ENCODE measurements at regions not wholly inside any gene's neighbourhood (a gene's known extent, or its start where the extent isn't known, plus 50 kb on each side); places are given as distances from the start of the nearest gene placed in this dataset.
A peak's percentile ranks its signal among the peaks of the same experiment; 100 is the strongest.

DNA sequence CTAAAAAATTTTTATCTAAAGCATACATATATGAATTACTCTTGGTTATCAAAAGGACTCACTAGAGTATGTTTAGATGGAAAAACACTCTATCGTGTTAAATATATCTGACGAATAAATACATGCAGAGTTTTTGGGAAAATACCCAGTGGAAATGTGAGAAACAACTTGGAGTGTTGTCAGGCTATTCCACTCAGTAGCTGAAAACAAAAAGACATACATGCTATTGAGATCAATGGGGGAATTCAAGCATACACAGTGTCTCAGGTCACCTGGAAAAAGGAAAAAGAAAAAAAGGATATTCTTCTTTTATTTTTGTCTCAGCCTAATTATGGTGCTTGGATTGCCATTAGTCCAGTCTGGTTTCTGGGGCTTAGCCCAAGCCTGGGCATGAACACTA lies 247.0 kb upstream of the LYPLAL1 start:
- CTCF ChIA-PET: no interaction called here
- H3K4me2 ChIP-seq: no peak overlapping the region
- no peak for DNase-seq (ENCODE audit: low read depth in 1 of 2, low spot score in 1 of 2)
- H3K9me3 ChIP-seq: no peaks in the 10 kb centered on the region
- H3K4me3 ChIP-seq: no peak overlapping the region
- no peak overlapping the region for H3K27ac ChIP-seq
- WGBS (ENCODE audit: missing lambda C conversion rate): 96% methylated on average over 2 of the region's 2 CpGs
- TF ChIP-seq CHD4 (IDR thresholded peaks at IDR 0.05; ENCODE audit: borderline replicate concordance) (no peak), ZSCAN20 (CRISPR knock-in tag; IDR thresholded peaks at IDR 0.05) (no peak), RFX5 (IDR thresholded peaks at IDR 0.05) (no peak)
- TF ChIP-seq, protein P1, sequence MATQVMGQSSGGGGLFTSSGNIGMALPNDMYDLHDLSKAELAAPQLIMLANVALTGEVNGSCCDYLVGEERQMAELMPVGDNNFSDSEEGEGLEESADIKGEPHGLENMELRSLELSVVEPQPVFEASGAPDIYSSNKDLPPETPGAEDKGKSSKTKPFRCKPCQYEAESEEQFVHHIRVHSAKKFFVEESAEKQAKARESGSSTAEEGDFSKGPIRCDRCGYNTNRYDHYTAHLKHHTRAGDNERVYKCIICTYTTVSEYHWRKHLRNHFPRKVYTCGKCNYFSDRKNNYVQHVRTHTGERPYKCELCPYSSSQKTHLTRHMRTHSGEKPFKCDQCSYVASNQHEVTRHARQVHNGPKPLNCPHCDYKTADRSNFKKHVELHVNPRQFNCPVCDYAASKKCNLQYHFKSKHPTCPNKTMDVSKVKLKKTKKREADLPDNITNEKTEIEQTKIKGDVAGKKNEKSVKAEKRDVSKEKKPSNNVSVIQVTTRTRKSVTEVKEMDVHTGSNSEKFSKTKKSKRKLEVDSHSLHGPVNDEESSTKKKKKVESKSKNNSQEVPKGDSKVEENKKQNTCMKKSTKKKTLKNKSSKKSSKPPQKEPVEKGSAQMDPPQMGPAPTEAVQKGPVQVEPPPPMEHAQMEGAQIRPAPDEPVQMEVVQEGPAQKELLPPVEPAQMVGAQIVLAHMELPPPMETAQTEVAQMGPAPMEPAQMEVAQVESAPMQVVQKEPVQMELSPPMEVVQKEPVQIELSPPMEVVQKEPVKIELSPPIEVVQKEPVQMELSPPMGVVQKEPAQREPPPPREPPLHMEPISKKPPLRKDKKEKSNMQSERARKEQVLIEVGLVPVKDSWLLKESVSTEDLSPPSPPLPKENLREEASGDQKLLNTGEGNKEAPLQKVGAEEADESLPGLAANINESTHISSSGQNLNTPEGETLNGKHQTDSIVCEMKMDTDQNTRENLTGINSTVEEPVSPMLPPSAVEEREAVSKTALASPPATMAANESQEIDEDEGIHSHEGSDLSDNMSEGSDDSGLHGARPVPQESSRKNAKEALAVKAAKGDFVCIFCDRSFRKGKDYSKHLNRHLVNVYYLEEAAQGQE (IDR thresholded peaks at IDR 0.05): no peak
- FAIRE-seq: no peak
- POLR2A ChIA-PET: no interaction called here
- H3K4me1 ChIP-seq: 0 out of 3 replicates have a peak, but pooled peaks cover 3% of the 10 kb centered on the region
- ATAC-seq: no peak

DNA sequence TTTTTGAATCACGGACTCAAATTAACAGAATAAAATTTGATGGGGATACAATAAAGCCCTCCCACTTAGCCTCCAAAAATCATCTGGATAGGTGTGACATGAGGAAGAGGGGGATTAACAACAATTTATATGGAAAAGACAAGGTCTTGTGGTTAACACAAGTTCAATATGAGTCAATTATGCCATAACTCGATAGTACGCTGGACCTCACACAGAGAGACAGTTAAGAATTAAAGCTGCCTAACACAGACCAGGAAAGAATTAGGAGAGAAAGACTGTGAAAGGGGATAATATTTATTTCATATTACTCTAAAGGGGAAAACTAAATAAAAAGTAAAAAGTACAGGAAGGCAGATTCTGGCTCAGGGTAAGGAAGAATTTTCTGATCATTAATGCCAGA lies 243.7 kb upstream of the LYPLAL1 start:
- Histone ChIP-seq H3K9me3 (no peaks in the 10 kb centered on the region), H3K4me1 (0 out of 3 replicates have a peak, but pooled peaks cover 3% of the 10 kb centered on the region), H3K4me2 (no peak overlapping the region), H3K4me3 (no peak overlapping the region), H3K27ac (peak overlapping the region; percentile 3 to 68; a peak in 4 of 6 replicates)
- DNase-seq (ENCODE audit: low read depth in 1 of 2, low spot score in 1 of 2): no peak
- ATAC-seq: no peak
- POLR2A ChIA-PET: no interaction called here
- CTCF ChIA-PET: no interaction called here
- no peak for TF ChIP-seq HEYL (CRISPR knock-in tag; IDR thresholded peaks at IDR 0.05)
- TF ChIP-seq CBX2 (IDR thresholded peaks at IDR 0.05; ENCODE audit: borderline replicate concordance, low read depth): no peak
- TF ChIP-seq, protein P2, sequence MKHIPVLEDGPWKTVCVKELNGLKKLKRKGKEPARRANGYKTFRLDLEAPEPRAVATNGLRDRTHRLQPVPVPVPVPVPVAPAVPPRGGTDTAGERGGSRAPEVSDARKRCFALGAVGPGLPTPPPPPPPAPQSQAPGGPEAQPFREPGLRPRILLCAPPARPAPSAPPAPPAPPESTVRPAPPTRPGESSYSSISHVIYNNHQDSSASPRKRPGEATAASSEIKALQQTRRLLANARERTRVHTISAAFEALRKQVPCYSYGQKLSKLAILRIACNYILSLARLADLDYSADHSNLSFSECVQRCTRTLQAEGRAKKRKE (CRISPR knock-in tag; IDR thresholded peaks at IDR 0.05; ENCODE audit: low read depth): no peak
- TF ChIP-seq RCOR1 (IDR thresholded peaks at IDR 0.05; ENCODE audit: low read depth, low read length): no peak
- TF ChIP-seq TP53 (CRISPR knock-in tag; IDR thresholded peaks at IDR 0.05): no peak
- no peak for TF ChIP-seq ESRRA (IDR thresholded peaks at IDR 0.05; ENCODE audit: borderline replicate concordance, low read length)
- TF ChIP-seq, protein P3, sequence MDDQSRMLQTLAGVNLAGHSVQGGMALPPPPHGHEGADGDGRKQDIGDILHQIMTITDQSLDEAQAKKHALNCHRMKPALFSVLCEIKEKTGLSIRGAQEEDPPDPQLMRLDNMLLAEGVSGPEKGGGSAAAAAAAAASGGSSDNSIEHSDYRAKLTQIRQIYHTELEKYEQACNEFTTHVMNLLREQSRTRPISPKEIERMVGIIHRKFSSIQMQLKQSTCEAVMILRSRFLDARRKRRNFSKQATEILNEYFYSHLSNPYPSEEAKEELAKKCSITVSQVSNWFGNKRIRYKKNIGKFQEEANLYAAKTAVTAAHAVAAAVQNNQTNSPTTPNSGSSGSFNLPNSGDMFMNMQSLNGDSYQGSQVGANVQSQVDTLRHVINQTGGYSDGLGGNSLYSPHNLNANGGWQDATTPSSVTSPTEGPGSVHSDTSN (IDR thresholded peaks at IDR 0.05): no peak
- no peak for TF ChIP-seq CHD4 (IDR thresholded peaks at IDR 0.05; ENCODE audit: borderline replicate concordance)
- no peak for TF ChIP-seq EP300 (IDR thresholded peaks at IDR 0.05)
- no peak for TF ChIP-seq HOXA7 (CRISPR knock-in tag; IDR thresholded peaks at IDR 0.05)
- no peak for TF ChIP-seq JUN (IDR thresholded peaks at IDR 0.05)
- no peak for TF ChIP-seq NR3C1 (IDR thresholded peaks at IDR 0.05)
- no peak for TF ChIP-seq MAFK (IDR thresholded peaks at IDR 0.05; ENCODE audit: partially characterized antibody)
- TF ChIP-seq HOXB5 (CRISPR knock-in tag; IDR thresholded peaks at IDR 0.05): no peak
- TF ChIP-seq NFE2L2 (conservative IDR thresholded peaks at IDR 0.05; ENCODE audit: low read length): no peak
- no peak for TF ChIP-seq GATA3 (IDR thresholded peaks at IDR 0.05; ENCODE audit: borderline replicate concordance)
- 94% methylated on average over 3 of the region's 3 CpGs for WGBS (ENCODE audit: missing lambda C conversion rate)
- FAIRE-seq: no peak
